ENCODE measurements at regions not wholly inside any gene's neighbourhood (a gene's known extent, or its start where the extent isn't known, plus 50 kb on each side); places are given as distances from the start of the nearest gene placed in this dataset.

- TF ChIP-seq CTCF (IDR thresholded peaks at IDR 0.05) (no peak), POLR2AphosphoS5 (IDR thresholded peaks at IDR 0.05) (no peak), POLR2A (IDR thresholded peaks at IDR 0.05) (no peak)
Observed at GRCh38 chr16:8295513-8296237, 294.6 kb downstream of the TMEM114 start.
